GM18861 (cell line): ENCODE measurements at regions not wholly inside any gene's neighbourhood (a gene's known extent, or its start where the extent isn't known, plus 50 kb on each side); places are given as distances from the start of the nearest gene placed in this dataset.
"Not testable (repeated sequence)": the region's sequence is repeated elsewhere in the genome, so short reads cannot be mapped to it uniquely, and the experiment has no call there.

ENCODE experiments used
- ATAC-seq: cut with Tn5 transposase; IDR thresholded peaks from one replicate; pipeline ENCODE4 v1.9.1; 2021; ENCODE audit not compliant: unreplicated experiment

- ATAC-seq = no peak
These were observed 486.0 kb downstream of the EDEM1 start for GRCh38 chr3:5673521-5673920.

- ATAC-seq = no peak
These were observed 487.8 kb downstream of the EDEM1 start for GRCh38 chr3:5675319-5675718.

GRCh38 chr3:5677555-5677954, 490.0 kb downstream of the EDEM1 start:
- ATAC-seq = no peak

- ATAC-seq = no peak
These were observed 490.7 kb downstream of the EDEM1 start for GRCh38 chr3:5678248-5678647.

GRCh38 chr3:5678844-5679243, 491.3 kb downstream of the EDEM1 start:
- no peak for ATAC-seq

- ATAC-seq = no peak
These were observed 499.7 kb downstream of the EDEM1 start for GRCh38 chr3:5687230-5687629.

GRCh38 chr3:5690490-5690889, 503.0 kb downstream of the EDEM1 start:
- ATAC-seq = no peak

GRCh38 chr3:5690904-5691532, 503.5 kb downstream of the EDEM1 start:
- ATAC-seq = no peak

GRCh38 chr3:5692446-5692845, 504.9 kb downstream of the EDEM1 start:
- no peak for ATAC-seq

- no peak for ATAC-seq
These were observed 506.8 kb downstream of the EDEM1 start for GRCh38 chr3:5694266-5694665.

- no peak for ATAC-seq
These were observed 511.3 kb downstream of the EDEM1 start for GRCh38 chr3:5698851-5699250.

GRCh38 chr3:5699313-5699712, 511.8 kb downstream of the EDEM1 start:
- no peak for ATAC-seq

- no peak for ATAC-seq
These were observed 512.3 kb downstream of the EDEM1 start for GRCh38 chr3:5699811-5700210.

GRCh38 chr3:5701005-5701404, 513.5 kb downstream of the EDEM1 start:
- not testable (repeated sequence) for ATAC-seq

GRCh38 chr3:5707794-5708193, 520.3 kb downstream of the EDEM1 start:
- ATAC-seq = no peak

- no peak for ATAC-seq
These were observed 522.2 kb downstream of the EDEM1 start for GRCh38 chr3:5709714-5710113.

GRCh38 chr3:5710718-5711117, 523.2 kb downstream of the EDEM1 start:
- ATAC-seq = no peak

GRCh38 chr3:5717254-5717653, 529.7 kb downstream of the EDEM1 start:
- ATAC-seq = no peak

GRCh38 chr3:5719668-5720067, 532.2 kb downstream of the EDEM1 start:
- ATAC-seq = not testable (repeated sequence)

- no peak for ATAC-seq
These were observed 538.3 kb downstream of the EDEM1 start for GRCh38 chr3:5725801-5726200.

- no peak for ATAC-seq
These were observed 539.1 kb downstream of the EDEM1 start for GRCh38 chr3:5726621-5727020.

- ATAC-seq = no peak
These were observed 540.4 kb downstream of the EDEM1 start for GRCh38 chr3:5727743-5728484.

- ATAC-seq = no peak
These were observed 542.3 kb downstream of the EDEM1 start for GRCh38 chr3:5729852-5730251.
